GM12878 (cell line): ENCODE measurements at regions not wholly inside any gene's neighbourhood (a gene's known extent, or its start where the extent isn't known, plus 50 kb on each side); places are given as distances from the start of the nearest gene placed in this dataset.

Source experiments
- ATAC-seq: fragments of 200-7000 bp; cut with Tn5 transposase; 3 replicates; pipeline ENCODE4 v1.9.1; 2020; ENCODE audit warnings: mild to moderate bottlenecking, moderate library complexity
- BruUV-seq: library from RNA; stranded (reverse); fragments of 400-500 nt; replicated peaks from 2 replicates; lab custom pipeline; 2021; lab: Mats Ljungman, UMichigan
- CTCF ChIA-PET: fragments of 300-600 bp; sonication (Branson Sonifier 250); formaldehyde crosslinking; extraction: SDS; loops from one replicate; lab custom pipeline; 2021; ENCODE audit warnings: inconsistent platforms; lab: Yijun Ruan, JAX
- POLR2A ChIA-PET: fragments of 350-600 bp; formaldehyde crosslinking; extraction: SDS; loops from one replicate; lab custom pipeline; 2021; ENCODE audit warnings: inconsistent platforms; lab: Charles Lee
- RAD21 ChIA-PET: fragments of 300-600 bp; sonication (Branson Sonifier 250); formaldehyde crosslinking; loops from one replicate; lab custom pipeline; 2023; ENCODE audit warnings: antibody characterized with exemption; ENCODE audit not compliant: unreplicated experiment; lab: Charles Lee
- SMC1A ChIA-PET: fragments of 300-600 bp; sonication (Branson Sonifier 250); formaldehyde crosslinking; loops from one replicate; lab custom pipeline; 2023; ENCODE audit not compliant: unreplicated experiment, uncharacterized antibody; lab: Charles Lee
- DNase-seq: peaks from one replicate; pipeline ENCODE4 v3.0.0-alpha.2; 2011; ENCODE audit warnings: low read depth, low spot score
- FAIRE-seq: peaks from 3 replicates; lab custom pipeline; 2011; peaks lifted over from hg19 to GRCh38; lab: Jason Lieb, UNC
- H2AFZ ChIP-seq: 2 replicates; pipeline ENCODE4 v1.6.0; 2011; ENCODE audit warnings: low read depth, low read length, control low read depth; ENCODE audit not compliant: control insufficient read depth
- H3K27ac ChIP-seq: 2 replicates; pipeline ENCODE4 v1.5.1; 2011; ENCODE audit warnings: control low read depth; ENCODE audit not compliant: control insufficient read depth, insufficient read depth
- H3K27me3 ChIP-seq, 2 experiments: replicated peaks in 1 of 2; 2 replicates each; pipeline versions ENCODE4 v1.6.0 to v1.6.1; 2011; ENCODE audit warnings: low read length in 1 of 2; ENCODE audit not compliant: control insufficient read depth in 2 of 2, insufficient read depth in 2 of 2
- H3K36me3 ChIP-seq, 2 experiments: 2 replicates each; pipeline ENCODE4 v1.5.1; 2011; ENCODE audit warnings: low read length in 1 of 2; ENCODE audit not compliant: control insufficient read depth in 2 of 2, insufficient read depth in 2 of 2
- H3K4me1 ChIP-seq: 2 replicates; pipeline ENCODE4 v1.6.1; 2011; ENCODE audit warnings: mild to moderate bottlenecking, low read length, moderate library complexity, mixed read lengths; ENCODE audit not compliant: control insufficient read depth, insufficient read depth
- H3K4me2 ChIP-seq: 2 replicates; pipeline ENCODE4 v1.6.0; 2011; ENCODE audit warnings: control low read depth; ENCODE audit not compliant: control insufficient read depth, insufficient read depth
- H3K4me3 ChIP-seq: fragments of 200-600 bp; sonication (generic); 2 replicates; pipeline ENCODE4 v1.5.1; 2016
- H3K79me2 ChIP-seq: 2 replicates; pipeline ENCODE4 v1.6.0; 2011; ENCODE audit warnings: low read length; ENCODE audit not compliant: control insufficient read depth, insufficient read depth
- H3K9ac ChIP-seq: 2 replicates; pipeline ENCODE4 v1.8.0; 2011; ENCODE audit warnings: low read length, control low read depth, mixed read lengths; ENCODE audit not compliant: control insufficient read depth, insufficient read depth
- H3K9me3 ChIP-seq: replicated peaks from 3 replicates; pipeline ENCODE4 v1.5.1; 2011; ENCODE audit warnings: mild to moderate bottlenecking, low read length; ENCODE audit not compliant: control insufficient read depth, insufficient read depth
- H4K20me1 ChIP-seq: 2 replicates; pipeline ENCODE4 v1.6.0; 2011; ENCODE audit not compliant: control insufficient read depth, insufficient read depth
- BHLHE40 ChIP-seq, 2 experiments: fragments of 450-650 bp in 1 of 2; IDR thresholded peaks; 2 replicates each; pipeline ENCODE4 v1.6.1; 2011 to 2017; ENCODE audit warnings: low read depth in 2 of 2, borderline replicate concordance in 1 of 2, improper control_type of control experiment in 1 of 2, low read length in 1 of 2, mild to moderate bottlenecking in 1 of 2
- CREM ChIP-seq: IDR thresholded peaks from 2 replicates; pipeline ENCODE4 v1.6.1; 2014; ENCODE audit warnings: antibody characterized with exemption, low read depth
- LARP7 ChIP-seq: fragments of 450-650 bp; IDR thresholded peaks from 2 replicates; pipeline ENCODE4 v1.6.1; 2017; ENCODE audit warnings: mild to moderate bottlenecking
- MXI1 ChIP-seq: fragments of 150-350 bp; IDR thresholded peaks from 2 replicates; pipeline ENCODE4 v1.6.1; 2011; ENCODE audit warnings: low read depth, mild to moderate bottlenecking, inconsistent platforms, low read length, improper control_type of control experiment
- MYB ChIP-seq: fragments of 150-350 bp; IDR thresholded peaks from 2 replicates; pipeline ENCODE4 v1.6.1; 2014; ENCODE audit warnings: mild to moderate bottlenecking, low read depth, low read length, borderline replicate concordance
- NFIC ChIP-seq: IDR thresholded peaks from 2 replicates; pipeline ENCODE4 v1.6.1; 2012; ENCODE audit warnings: low read depth, mild to moderate bottlenecking, inconsistent platforms, low read length, moderate library complexity
- NFYA ChIP-seq: IDR thresholded peaks from 2 replicates; pipeline ENCODE4 v1.6.1; 2011; ENCODE audit warnings: low read depth, mild to moderate bottlenecking, low read length, improper control_type of control experiment, borderline replicate concordance
- RUNX3 ChIP-seq: IDR thresholded peaks from 2 replicates; pipeline ENCODE4 v1.6.1; 2012; ENCODE audit warnings: low read length, inconsistent platforms
- SMC3 ChIP-seq: IDR thresholded peaks from 2 replicates; pipeline ENCODE4 v1.6.1; 2011; ENCODE audit warnings: low read length, improper control_type of control experiment, borderline replicate concordance
- TAF1 ChIP-seq: IDR thresholded peaks from 2 replicates; pipeline ENCODE4 v1.6.1; 2011; ENCODE audit warnings: mild to moderate bottlenecking, low read depth, low read length, borderline replicate concordance
- TCF12 ChIP-seq: IDR thresholded peaks from 2 replicates; pipeline ENCODE4 v1.6.1; 2011; ENCODE audit warnings: low read depth, mild to moderate bottlenecking, low read length
- YY1 ChIP-seq: IDR thresholded peaks from 2 replicates; pipeline ENCODE4 v1.6.1; 2011; ENCODE audit warnings: low read depth, mild to moderate bottlenecking, low read length
- ZNF384 ChIP-seq: IDR thresholded peaks from 2 replicates; pipeline ENCODE4 v1.6.1; 2012; ENCODE audit warnings: low read depth, mild to moderate bottlenecking, low read length, improper control_type of control experiment, borderline replicate concordance
- ZZZ3 ChIP-seq: IDR thresholded peaks from 2 replicates; pipeline ENCODE4 v1.6.1; 2011; ENCODE audit warnings: low read depth; ENCODE audit not compliant: control insufficient read depth, insufficient read length
- WGBS: methylation state at CpG from one replicate; pipeline ENCODE4 v1.1.6; 2016; ENCODE audit warnings: low lambda C conversion rate; ENCODE audit not compliant: insufficient replicate concordance, insufficient coverage; ENCODE audit errors: missing lambda C conversion rate; 5-methylcytosine and 5-hydroxymethylcytosine counted together
- in situ Hi-C: fragments of 300-500 bp; cut with MboI; formaldehyde crosslinking; loops from 9 replicates; pipeline ENCODE4 v1.14.3; 2018; ENCODE audit warnings: mixed read lengths
- intact Hi-C: fragments of 100-400 bp; cut with micrococcal nuclease; formaldehyde crosslinking; loops from one replicate; pipeline ENCODE4 v1.14.2; 2022; ENCODE audit not compliant: unreplicated experiment
- TF ChIP-seq, protein P1 (sequence below), 3 experiments: IDR thresholded peaks in 2 of 3; conservative IDR thresholded peaks in 1 of 3; 2 replicates each; pipeline ENCODE4 v1.5.1; 2011; ENCODE audit warnings: low read depth in 3 of 3, low read length in 3 of 3, mild to moderate bottlenecking in 3 of 3, control low read depth in 2 of 3, moderate library complexity in 2 of 3, inconsistent platforms in 1 of 3, mixed read lengths in 1 of 3; ENCODE audit not compliant: control insufficient read depth in 2 of 3, insufficient read depth in 1 of 3; ENCODE audit errors: extremely low read depth in 1 of 3
- TF ChIP-seq, protein P2 (sequence below): fragments of 450-650 bp; IDR thresholded peaks from 2 replicates; pipeline ENCODE4 v1.6.1; 2017; ENCODE audit warnings: mild to moderate bottlenecking

DNA sequence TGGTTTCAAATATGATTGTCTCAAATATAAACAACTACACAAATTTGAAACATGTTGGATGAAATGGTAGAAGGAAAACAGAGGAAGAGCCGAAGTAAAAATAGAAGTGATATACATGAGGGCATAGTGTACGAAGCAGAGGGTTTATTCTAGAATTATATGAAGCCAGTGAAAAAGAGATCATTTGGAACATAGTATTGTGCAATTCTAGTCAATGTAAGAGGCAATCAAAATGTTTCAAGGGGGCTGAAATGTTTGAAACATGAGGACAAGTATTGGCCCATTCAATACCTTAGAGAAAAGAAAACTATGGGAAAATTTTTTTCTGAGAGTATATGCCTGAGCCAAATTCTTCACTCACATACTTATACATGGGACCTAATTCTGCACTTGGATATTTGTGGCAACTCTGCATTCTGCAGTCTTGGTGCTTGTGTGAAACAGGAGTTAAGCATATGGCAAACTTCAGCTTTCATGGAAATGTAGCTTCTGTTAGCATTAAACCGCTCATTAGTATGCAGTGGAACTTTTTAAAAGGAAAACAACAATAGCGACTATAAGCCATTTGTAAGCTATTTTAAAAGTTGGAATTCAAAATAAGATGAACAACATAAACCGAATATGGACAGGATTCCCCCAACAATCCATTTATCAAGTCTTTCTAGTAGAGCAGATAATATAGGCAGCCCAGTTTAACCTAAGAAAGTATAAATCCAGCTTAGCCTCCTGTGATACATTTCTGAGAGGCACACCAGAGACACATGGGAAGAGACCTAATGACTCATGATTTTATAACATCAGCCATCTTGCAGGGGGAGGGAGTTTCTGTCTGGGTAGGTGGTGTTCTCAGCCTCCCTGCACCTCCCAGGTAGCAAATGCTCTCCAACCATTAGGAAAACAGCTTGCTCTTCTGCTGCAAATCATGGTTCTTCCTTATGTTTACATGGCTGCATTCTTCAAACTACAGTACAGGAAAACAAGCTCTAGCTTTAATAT is 197.8 kb downstream of the PAX3 start:
- SMC1A ChIA-PET: interaction anchor here (0.8 to 2.2 kb wide), 2 partner anchors 21 to 31 kb away, joined by 3 to 6 read pairs; no protein-coding TSS in a partner anchor
- in situ Hi-C loops: no loop called here
- TF ChIP-seq, protein P1, sequence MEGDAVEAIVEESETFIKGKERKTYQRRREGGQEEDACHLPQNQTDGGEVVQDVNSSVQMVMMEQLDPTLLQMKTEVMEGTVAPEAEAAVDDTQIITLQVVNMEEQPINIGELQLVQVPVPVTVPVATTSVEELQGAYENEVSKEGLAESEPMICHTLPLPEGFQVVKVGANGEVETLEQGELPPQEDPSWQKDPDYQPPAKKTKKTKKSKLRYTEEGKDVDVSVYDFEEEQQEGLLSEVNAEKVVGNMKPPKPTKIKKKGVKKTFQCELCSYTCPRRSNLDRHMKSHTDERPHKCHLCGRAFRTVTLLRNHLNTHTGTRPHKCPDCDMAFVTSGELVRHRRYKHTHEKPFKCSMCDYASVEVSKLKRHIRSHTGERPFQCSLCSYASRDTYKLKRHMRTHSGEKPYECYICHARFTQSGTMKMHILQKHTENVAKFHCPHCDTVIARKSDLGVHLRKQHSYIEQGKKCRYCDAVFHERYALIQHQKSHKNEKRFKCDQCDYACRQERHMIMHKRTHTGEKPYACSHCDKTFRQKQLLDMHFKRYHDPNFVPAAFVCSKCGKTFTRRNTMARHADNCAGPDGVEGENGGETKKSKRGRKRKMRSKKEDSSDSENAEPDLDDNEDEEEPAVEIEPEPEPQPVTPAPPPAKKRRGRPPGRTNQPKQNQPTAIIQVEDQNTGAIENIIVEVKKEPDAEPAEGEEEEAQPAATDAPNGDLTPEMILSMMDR (IDR thresholded peaks at IDR 0.05 in 2 of 3, conservative IDR thresholded peaks at IDR 0.05 in 1 of 3; ENCODE audit: control insufficient read depth in 2 of 3, extremely low read depth in 1 of 3, insufficient read depth in 1 of 3, low read depth in 3 of 3, low read length in 3 of 3): no peak
- TF ChIP-seq ZZZ3 (no peak), MYB (no peak), RUNX3 (no peak), YY1 (no peak), TCF12 (no peak), LARP7 (no peak), TAF1 (no peak), NFIC (no peak), ZNF384 (no peak), CREM (no peak), NFYA (no peak), SMC3 (no peak), BHLHE40 (IDR thresholded peaks at IDR 0.05; ENCODE audit: borderline replicate concordance in 1 of 2, low read depth in 2 of 2, low read length in 1 of 2) (no peak), MXI1 (no peak)
- TF ChIP-seq, protein P2, sequence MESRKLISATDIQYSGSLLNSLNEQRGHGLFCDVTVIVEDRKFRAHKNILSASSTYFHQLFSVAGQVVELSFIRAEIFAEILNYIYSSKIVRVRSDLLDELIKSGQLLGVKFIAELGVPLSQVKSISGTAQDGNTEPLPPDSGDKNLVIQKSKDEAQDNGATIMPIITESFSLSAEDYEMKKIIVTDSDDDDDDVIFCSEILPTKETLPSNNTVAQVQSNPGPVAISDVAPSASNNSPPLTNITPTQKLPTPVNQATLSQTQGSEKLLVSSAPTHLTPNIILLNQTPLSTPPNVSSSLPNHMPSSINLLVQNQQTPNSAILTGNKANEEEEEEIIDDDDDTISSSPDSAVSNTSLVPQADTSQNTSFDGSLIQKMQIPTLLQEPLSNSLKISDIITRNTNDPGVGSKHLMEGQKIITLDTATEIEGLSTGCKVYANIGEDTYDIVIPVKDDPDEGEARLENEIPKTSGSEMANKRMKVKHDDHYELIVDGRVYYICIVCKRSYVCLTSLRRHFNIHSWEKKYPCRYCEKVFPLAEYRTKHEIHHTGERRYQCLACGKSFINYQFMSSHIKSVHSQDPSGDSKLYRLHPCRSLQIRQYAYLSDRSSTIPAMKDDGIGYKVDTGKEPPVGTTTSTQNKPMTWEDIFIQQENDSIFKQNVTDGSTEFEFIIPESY: no peak

More for the DNA sequence above, 197.8 kb downstream of the PAX3 start:
- ChIA-PET POLR2A (no interaction called here), CTCF (interaction anchor here (0.9 kb wide), 1 partner anchor 514 kb away, joined by 3 read pairs; no protein-coding TSS in a partner anchor), RAD21 (no interaction called here)
- Histone ChIP-seq H3K4me3 (no peak overlapping the region), H3K9me3 (no peaks in the 10 kb centered on the region), H3K36me3 (no peaks in the 10 kb centered on the region), H3K79me2 (no peaks in the 10 kb centered on the region), H4K20me1 (no peaks in the 10 kb centered on the region), H3K4me1 (no peaks in the 10 kb centered on the region), H3K9ac (no peak overlapping the region), H3K27ac (no peak overlapping the region), H3K4me2 (no peak overlapping the region), H2AFZ (no peak overlapping the region), H3K27me3 (peaks cover 0 to 3% of the 10 kb centered on the region in 2 experiments; a peak in 2 of 4 replicates)
- ATAC-seq (no peak), FAIRE-seq (no peak), DNase-seq (no peak)
- intact Hi-C loops: no loop called here
- no TSS peak for BruUV-seq
- WGBS: 0% methylated on average over 5 of the region's 5 CpGs
